Body of pancreas (tissue), 4 donors: ENCODE measurements at regions not wholly inside any gene's neighbourhood (a gene's known extent, or its start where the extent isn't known, plus 50 kb on each side); places are given as distances from the start of the nearest gene placed in this dataset.

Experiments used
- ATAC-seq: fragments of 150-250 bp; one replicate; pipeline ENCODE4 v1.9.1; 2016
- DNase-seq, 4 donors: peaks; one replicate each; pipeline ENCODE4 v3.0.0-alpha.2; 2019
- H3K27ac ChIP-seq, 4 donors: fragments of 200-600 bp; sonication (generic); 1 replicate in 3 of 4; 2 replicates in 1 of 4; pipeline versions ENCODE4 v1.5.1 to v1.6.1; 2016 to 2019; ENCODE audit warnings: mild to moderate bottlenecking in 1 of 4, mixed read lengths in 1 of 4, moderate library complexity in 1 of 4
- H3K27me3 ChIP-seq, 2 donors: fragments of 200-600 bp; sonication (generic); one replicate each; pipeline ENCODE4 v1.6.0; 2016; ENCODE audit warnings: mild to moderate bottlenecking in 1 of 2
- H3K36me3 ChIP-seq, 2 donors: fragments of 200-600 bp; sonication (generic); replicated peaks in 1 of 2; 2 replicates each; pipeline ENCODE4 v1.5.1; 2016; ENCODE audit warnings: low read depth in 2 of 2; ENCODE audit not compliant: insufficient read depth in 1 of 2
- H3K4me1 ChIP-seq: fragments of 200-600 bp; sonication (generic); one replicate; pipeline ENCODE4 v1.6.0; 2016
- H3K4me3 ChIP-seq, 2 donors: fragments of 200-600 bp; sonication (generic); 1 replicate in 1 of 2; 2 replicates in 1 of 2; pipeline ENCODE4 v1.5.1; 2016 to 2019
- H3K9me3 ChIP-seq, 3 donors: fragments of 200-600 bp; sonication (generic); 1 replicate in 2 of 3; 2 replicates in 1 of 3; pipeline ENCODE4 v1.5.1; 2016
- POLR2A ChIP-seq, 3 donors: fragments of 450-650 bp; IDR thresholded peaks; one replicate each; pipeline ENCODE4 v1.6.1; 2016; ENCODE audit warnings: antibody characterized with exemption in 3 of 3, mild to moderate bottlenecking in 2 of 3
- WGBS, 2 donors: methylation state at CpG; one replicate each; pipeline ENCODE4 v1.1.5; 2017; 5-methylcytosine and 5-hydroxymethylcytosine counted together
- intact Hi-C: fragments of 100-400 bp; cut with DNase I; formaldehyde crosslinking; loops from one replicate; pipeline ENCODE4 v1.15.1; 2023
- TF ChIP-seq, protein P1 (sequence below), 7 experiments: fragments of 450-650 bp in 4 of 7; fragments of 200-600 bp in 3 of 7; sonication (generic) in 3 of 7; IDR thresholded peaks; one replicate each; pipeline ENCODE4 v1.5.1; 2016 to 2019; ENCODE audit warnings: antibody characterized with exemption in 7 of 7

DNA sequence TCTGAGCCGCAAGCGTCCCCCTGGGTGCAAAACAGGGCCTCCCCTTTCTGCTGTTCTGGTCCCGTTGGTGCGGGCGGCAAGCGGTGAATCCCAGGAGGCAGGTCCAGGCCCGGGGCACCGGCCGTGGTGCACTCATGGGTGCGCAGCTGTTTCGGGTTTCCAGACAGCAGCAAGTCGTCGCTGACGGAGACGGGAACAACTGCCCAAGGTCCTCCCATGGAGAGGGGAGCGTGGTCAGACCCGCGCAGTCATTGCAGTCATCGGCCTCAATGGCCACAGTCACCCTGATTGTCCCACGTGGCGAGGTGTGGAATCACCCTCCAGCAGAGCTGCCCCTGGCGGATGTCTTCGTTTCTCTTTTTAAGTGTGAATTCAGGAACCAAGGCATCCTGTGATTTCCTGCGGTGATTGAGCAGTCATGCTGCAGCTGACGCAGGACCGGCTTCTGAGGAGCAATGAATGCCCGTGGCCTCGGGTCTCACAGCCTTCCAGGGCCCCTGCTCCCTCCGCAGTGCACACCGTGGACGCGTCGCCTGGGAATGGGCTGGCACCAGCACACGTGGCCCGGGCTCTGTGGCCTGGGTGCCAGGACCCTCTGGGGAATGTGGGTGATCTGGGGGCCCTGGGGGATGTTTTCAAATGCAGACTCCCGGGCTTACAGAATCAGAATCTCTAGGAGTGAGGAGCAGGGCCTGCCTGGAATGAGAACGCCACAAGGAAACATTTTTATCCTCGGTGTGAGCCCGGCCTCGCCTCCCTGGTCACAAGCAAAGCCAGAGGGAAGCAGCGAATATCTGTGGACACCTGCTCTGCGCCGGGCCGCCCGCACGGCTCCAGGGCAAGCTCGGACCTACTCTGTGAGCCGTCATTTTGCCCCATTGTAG is 244.2 kb upstream of the SALL3 start:
- TF ChIP-seq, protein P1, sequence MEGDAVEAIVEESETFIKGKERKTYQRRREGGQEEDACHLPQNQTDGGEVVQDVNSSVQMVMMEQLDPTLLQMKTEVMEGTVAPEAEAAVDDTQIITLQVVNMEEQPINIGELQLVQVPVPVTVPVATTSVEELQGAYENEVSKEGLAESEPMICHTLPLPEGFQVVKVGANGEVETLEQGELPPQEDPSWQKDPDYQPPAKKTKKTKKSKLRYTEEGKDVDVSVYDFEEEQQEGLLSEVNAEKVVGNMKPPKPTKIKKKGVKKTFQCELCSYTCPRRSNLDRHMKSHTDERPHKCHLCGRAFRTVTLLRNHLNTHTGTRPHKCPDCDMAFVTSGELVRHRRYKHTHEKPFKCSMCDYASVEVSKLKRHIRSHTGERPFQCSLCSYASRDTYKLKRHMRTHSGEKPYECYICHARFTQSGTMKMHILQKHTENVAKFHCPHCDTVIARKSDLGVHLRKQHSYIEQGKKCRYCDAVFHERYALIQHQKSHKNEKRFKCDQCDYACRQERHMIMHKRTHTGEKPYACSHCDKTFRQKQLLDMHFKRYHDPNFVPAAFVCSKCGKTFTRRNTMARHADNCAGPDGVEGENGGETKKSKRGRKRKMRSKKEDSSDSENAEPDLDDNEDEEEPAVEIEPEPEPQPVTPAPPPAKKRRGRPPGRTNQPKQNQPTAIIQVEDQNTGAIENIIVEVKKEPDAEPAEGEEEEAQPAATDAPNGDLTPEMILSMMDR (IDR thresholded peaks at IDR 0.05) = no peak
- TF ChIP-seq POLR2A (IDR thresholded peaks at IDR 0.05) = no peak
- ATAC-seq = no peak
- 81 to 82% methylated on average over 14 to 48 of the region's 48 CpGs for WGBS, 2 donors
- Histone ChIP-seq H3K27ac (no peak overlapping the region), H3K36me3 (no peaks in the 10 kb centered on the region), H3K4me3 (no peak overlapping the region), H3K4me1 (no peaks in the 10 kb centered on the region), H3K9me3 (no peaks in the 10 kb centered on the region), H3K27me3 (no peaks in the 10 kb centered on the region)
- intact Hi-C loops = no loop called here
- DNase-seq = no peak

GRCh38 chr18:78736015-78736690 is 243.5 kb upstream of the SALL3 start:
- Histone ChIP-seq H3K36me3 (no peaks in the 10 kb centered on the region), H3K27me3 (no peaks in the 10 kb centered on the region), H3K4me3 (no peak overlapping the region), H3K4me1 (no peaks in the 10 kb centered on the region), H3K9me3 (no peaks in the 10 kb centered on the region), H3K27ac (no peak overlapping the region)
- ATAC-seq (no peak), DNase-seq (no peak)
- intact Hi-C loops = no loop called here
- TF ChIP-seq, protein P1 (IDR thresholded peaks at IDR 0.05) = no peak
- TF ChIP-seq POLR2A (IDR thresholded peaks at IDR 0.05) = no peak
- 79 to 82% methylated on average over 29 to 33 of the region's 33 CpGs for WGBS, 2 donors

- TF ChIP-seq POLR2A (IDR thresholded peaks at IDR 0.05) = no peak
- TF ChIP-seq, protein P1 (IDR thresholded peaks at IDR 0.05) = no peak
- Histone ChIP-seq H3K27ac (no peak overlapping the region), H3K9me3 (no peaks in the 10 kb centered on the region), H3K36me3 (no peaks in the 10 kb centered on the region), H3K4me3 (no peak overlapping the region), H3K27me3 (no peaks in the 10 kb centered on the region), H3K4me1 (no peaks in the 10 kb centered on the region)
- WGBS, 2 donors = 61 to 69% methylated on average over 16 to 17 of the region's 17 CpGs
- DNase-seq (no peak), ATAC-seq (no peak)
- intact Hi-C loops = no loop called here
Observed at GRCh38 chr18:78737006-78737915, 242.4 kb upstream of the SALL3 start.

- Histone ChIP-seq H3K27me3 (no peaks in the 10 kb centered on the region), H3K9me3 (no peaks in the 10 kb centered on the region), H3K36me3 (no peaks in the 10 kb centered on the region), H3K4me1 (no peaks in the 10 kb centered on the region), H3K4me3 (no peak overlapping the region), H3K27ac (no peak overlapping the region)
- intact Hi-C loops = no loop called here
- DNase-seq (no peak), ATAC-seq (no peak)
- WGBS, 2 donors = 85 to 93% methylated on average over 5 of the region's 5 CpGs
- TF ChIP-seq POLR2A (IDR thresholded peaks at IDR 0.05) = no peak
- TF ChIP-seq, protein P1 (IDR thresholded peaks at IDR 0.05) = no peak
Observed at GRCh38 chr18:78738076-78738690, 241.4 kb upstream of the SALL3 start.
